Activated T-cell treated with anti-CD3 and anti-CD28 coated beads, Interleukin-2, amount 50 U/mL, for 24 hours (primary cell): ENCODE measurements at regions not wholly inside any gene's neighbourhood (a gene's known extent, or its start where the extent isn't known, plus 50 kb on each side); places are given as distances from the start of the nearest gene placed in this dataset.

Source experiments
- DNase-seq: peaks from one replicate; pipeline ENCODE4 v3.0.0-alpha.2; 2020
- H3K27ac Mint-ChIP-seq: 2 replicates; pipeline ENCODE4 v1.8.0; 2020; ENCODE audit warnings: mild to moderate bottlenecking, mixed read lengths
- H3K27me3 Mint-ChIP-seq: 2 replicates; pipeline ENCODE4 v1.8.0; 2020; ENCODE audit warnings: mixed read lengths
- H3K36me3 Mint-ChIP-seq: 2 replicates; pipeline ENCODE4 v1.8.0; 2020; ENCODE audit warnings: low read depth, mixed read lengths
- H3K4me1 Mint-ChIP-seq: 2 replicates; pipeline ENCODE4 v1.8.0; 2020; ENCODE audit warnings: low read depth, mixed read lengths
- H3K4me3 Mint-ChIP-seq: 2 replicates; pipeline ENCODE4 v1.8.0; 2020; ENCODE audit warnings: mild to moderate bottlenecking, moderate library complexity, mixed read lengths
- H3K9me3 Mint-ChIP-seq: 2 replicates; pipeline ENCODE4 v1.8.0; 2020; ENCODE audit warnings: mixed read lengths

GRCh38 chr7:42774436-42774835, 137.4 kb downstream of the C7orf25 start:
- DNase-seq = no peak
- Mint-ChIP-seq H3K4me1 (no peaks in the 10 kb centered on the region), H3K36me3 (no peaks in the 10 kb centered on the region), H3K4me3 (no peak overlapping the region), H3K9me3 (peaks cover 9% of the 10 kb centered on the region), H3K27me3 (peaks cover 4% of the 10 kb centered on the region), H3K27ac (no peak overlapping the region)

DNA sequence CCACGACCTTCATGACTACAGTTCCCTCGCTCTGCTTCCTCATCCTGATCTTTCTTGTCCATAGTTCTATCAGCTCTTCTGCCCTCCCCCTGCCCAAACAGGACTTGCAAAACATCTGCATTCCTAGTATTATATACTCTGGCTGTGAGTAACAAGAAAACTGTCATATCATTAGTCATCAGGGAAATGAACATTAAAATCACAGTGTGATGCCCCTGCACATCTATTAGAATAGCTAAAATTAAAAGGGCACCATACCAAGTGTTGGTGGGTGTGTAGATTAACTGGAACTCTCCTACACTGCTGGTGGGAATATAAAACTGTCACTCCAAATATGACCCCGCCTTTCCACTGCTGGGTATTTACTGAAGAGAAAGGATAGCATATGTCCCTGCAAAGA, 141.8 kb downstream of the C7orf25 start:
- Mint-ChIP-seq H3K4me1 (no peaks in the 10 kb centered on the region), H3K4me3 (no peak overlapping the region), H3K27me3 (peaks cover 12% of the 10 kb centered on the region), H3K27ac (no peak overlapping the region), H3K9me3 (no peaks in the 10 kb centered on the region), H3K36me3 (no peaks in the 10 kb centered on the region)
- no peak for DNase-seq

DNA sequence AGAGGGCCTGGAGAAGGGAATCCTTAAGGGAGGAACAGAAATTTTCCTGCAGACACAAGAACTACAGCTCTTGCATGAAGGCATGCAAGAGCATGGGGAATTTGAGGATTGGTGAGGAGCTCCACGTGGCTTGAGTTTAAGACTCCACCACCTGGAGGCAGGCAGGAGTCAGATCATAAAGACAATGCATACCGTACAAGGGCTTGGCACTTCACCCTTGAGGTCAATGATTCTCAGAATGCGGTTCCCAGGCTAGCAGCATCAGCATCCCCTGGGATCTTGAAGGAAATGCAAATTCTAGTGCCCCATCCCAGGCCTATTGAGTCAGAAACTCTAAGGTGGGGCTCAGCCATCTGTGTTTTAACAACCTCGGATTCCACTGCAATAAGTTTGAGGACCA, 143.8 kb downstream of the C7orf25 start:
- H3K4me1 Mint-ChIP-seq = peaks cover 2% of the 10 kb centered on the region
- no peak overlapping the region for H3K4me3 Mint-ChIP-seq
- H3K27ac Mint-ChIP-seq = no peak overlapping the region
- H3K9me3 Mint-ChIP-seq = no peaks in the 10 kb centered on the region
- no peaks in the 10 kb centered on the region for H3K36me3 Mint-ChIP-seq
- H3K27me3 Mint-ChIP-seq = peaks cover 27% of the 10 kb centered on the region
- no peak for DNase-seq

GRCh38 chr7:42766782-42767423, 145.0 kb downstream of the C7orf25 start:
- Mint-ChIP-seq H3K9me3 (no peaks in the 10 kb centered on the region), H3K4me3 (no peak overlapping the region), H3K36me3 (no peaks in the 10 kb centered on the region), H3K4me1 (peaks cover 7% of the 10 kb centered on the region), H3K27ac (no peak overlapping the region), H3K27me3 (peaks cover 34% of the 10 kb centered on the region)
- DNase-seq = no peak

- Mint-ChIP-seq H3K27me3 (peaks cover 34% of the 10 kb centered on the region), H3K36me3 (no peaks in the 10 kb centered on the region), H3K4me3 (no peak overlapping the region), H3K27ac (no peak overlapping the region), H3K9me3 (no peaks in the 10 kb centered on the region), H3K4me1 (peaks cover 7% of the 10 kb centered on the region)
- DNase-seq = no peak
Measured at GRCh38 chr7:42765931-42766330, 145.9 kb downstream of the C7orf25 start.

DNA sequence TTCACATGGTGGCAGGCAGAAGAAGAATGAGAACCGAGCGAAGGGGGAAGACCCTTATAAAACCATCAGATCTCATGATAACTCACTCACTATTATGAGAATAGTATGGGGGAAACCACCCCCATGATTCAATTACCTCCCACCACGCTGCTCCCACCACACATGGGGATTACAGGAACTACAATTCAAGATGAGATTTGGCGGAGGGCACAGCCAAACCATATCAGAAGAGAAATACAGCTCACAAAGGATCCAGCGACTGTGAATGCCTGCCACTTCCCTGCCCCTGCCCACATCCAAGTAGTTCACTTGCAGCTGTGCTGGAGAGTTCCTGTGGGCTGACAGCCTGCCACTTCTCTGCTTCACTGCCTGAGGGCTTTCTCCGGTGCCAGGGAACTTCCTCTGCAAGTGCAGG, 148.7 kb downstream of the C7orf25 start:
- no peaks in the 10 kb centered on the region for H3K36me3 Mint-ChIP-seq
- no peak for DNase-seq
- peaks cover 42% of the 10 kb centered on the region for H3K27me3 Mint-ChIP-seq
- peaks cover 7% of the 10 kb centered on the region for H3K4me1 Mint-ChIP-seq
- H3K27ac Mint-ChIP-seq = no peak overlapping the region
- no peaks in the 10 kb centered on the region for H3K9me3 Mint-ChIP-seq
- no peak overlapping the region for H3K4me3 Mint-ChIP-seq

- no peak overlapping the region for H3K27ac Mint-ChIP-seq
- DNase-seq = no peak
- no peaks in the 10 kb centered on the region for H3K9me3 Mint-ChIP-seq
- peaks cover 32% of the 10 kb centered on the region for H3K27me3 Mint-ChIP-seq
- no peak overlapping the region for H3K4me3 Mint-ChIP-seq
- H3K4me1 Mint-ChIP-seq = peaks cover 7% of the 10 kb centered on the region
- H3K36me3 Mint-ChIP-seq = no peaks in the 10 kb centered on the region
Measured at GRCh38 chr7:42761486-42761885, 150.4 kb downstream of the C7orf25 start.

DNA sequence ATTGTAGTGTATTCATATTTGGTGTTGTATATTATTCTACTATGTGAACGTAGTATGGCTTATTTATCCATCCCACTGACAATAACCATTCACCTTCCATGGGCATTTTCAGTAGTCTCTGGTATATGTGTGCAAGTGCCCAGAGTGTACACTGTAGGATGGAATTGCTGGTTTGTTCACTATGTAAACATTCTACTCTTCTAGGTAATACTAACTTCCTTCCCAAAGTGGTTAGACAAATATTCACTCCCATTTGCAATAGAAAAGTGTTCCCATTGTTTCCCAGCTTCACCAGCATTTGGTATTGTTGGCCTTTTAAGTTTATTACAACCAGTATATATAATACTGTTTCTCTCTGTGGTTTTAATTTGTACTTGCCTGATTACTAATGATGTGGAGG, 153.7 kb downstream of the C7orf25 start:
- no peak for DNase-seq
- H3K4me1 Mint-ChIP-seq = peaks cover 6% of the 10 kb centered on the region
- no peaks in the 10 kb centered on the region for H3K9me3 Mint-ChIP-seq
- H3K27me3 Mint-ChIP-seq = peaks cover 16% of the 10 kb centered on the region
- H3K36me3 Mint-ChIP-seq = no peaks in the 10 kb centered on the region
- H3K4me3 Mint-ChIP-seq = no peak overlapping the region
- H3K27ac Mint-ChIP-seq = no peak overlapping the region

DNA sequence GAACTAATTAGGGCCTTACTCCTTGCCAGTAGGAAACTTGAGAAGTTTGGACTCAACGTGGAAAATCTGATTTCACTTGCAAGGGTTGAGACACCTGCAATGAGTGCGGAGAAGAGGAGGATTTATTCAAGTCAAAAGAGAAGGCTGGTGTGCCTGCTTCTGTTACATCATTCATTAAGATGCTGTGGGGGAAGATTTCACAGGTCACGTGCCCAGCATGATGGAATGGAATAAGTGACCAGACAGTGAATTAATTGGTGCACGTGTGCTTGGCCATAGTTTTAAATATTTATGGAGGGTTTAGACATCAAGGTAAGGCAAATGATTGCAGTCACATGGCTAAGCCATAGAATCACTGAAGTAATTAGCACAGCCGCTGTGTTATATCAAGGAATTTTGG, 155.0 kb downstream of the C7orf25 start:
- Mint-ChIP-seq H3K27me3 (peaks cover 7% of the 10 kb centered on the region), H3K36me3 (no peaks in the 10 kb centered on the region)
- DNase-seq = no peak

DNA sequence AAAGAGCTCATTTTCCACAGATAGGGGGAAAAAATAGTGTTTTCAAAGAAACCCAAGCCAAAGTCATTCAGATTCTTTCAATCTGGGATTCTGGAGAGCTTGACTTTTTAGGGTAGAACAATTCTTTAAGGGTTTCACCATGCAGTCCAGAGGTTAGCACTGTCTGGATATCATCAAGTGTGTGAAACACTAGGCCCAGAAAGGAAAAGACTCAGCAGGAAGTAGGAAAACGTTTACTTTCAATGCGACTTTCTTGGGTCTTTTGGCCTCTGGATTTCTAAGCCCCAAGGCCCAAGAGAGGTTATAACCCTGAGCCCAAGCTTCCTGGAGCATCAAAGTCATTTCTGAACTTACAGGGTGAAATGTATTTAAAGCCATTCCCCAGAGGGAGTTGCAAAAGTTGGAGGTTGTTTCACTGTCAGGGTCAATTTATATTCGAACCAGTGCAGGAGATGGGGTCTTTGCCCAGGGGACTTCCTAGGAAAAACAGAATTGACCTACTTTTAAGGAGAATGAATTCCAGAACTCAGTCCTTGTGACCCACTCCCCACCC, 158.0 kb downstream of the C7orf25 start:
- no peaks in the 10 kb centered on the region for H3K4me1 Mint-ChIP-seq
- peaks cover 2% of the 10 kb centered on the region for H3K9me3 Mint-ChIP-seq
- no peaks in the 10 kb centered on the region for H3K36me3 Mint-ChIP-seq
- H3K4me3 Mint-ChIP-seq = no peak overlapping the region
- DNase-seq = no peak
- H3K27ac Mint-ChIP-seq = no peak overlapping the region
- peaks cover 2% of the 10 kb centered on the region for H3K27me3 Mint-ChIP-seq

More for the DNA sequence above, 155.0 kb downstream of the C7orf25 start:
- no peaks in the 10 kb centered on the region for H3K4me1 Mint-ChIP-seq
- no peak overlapping the region for H3K27ac Mint-ChIP-seq
- no peak overlapping the region for H3K4me3 Mint-ChIP-seq
- H3K9me3 Mint-ChIP-seq = no peaks in the 10 kb centered on the region

GRCh38 chr7:42753367-42753766, 158.5 kb downstream of the C7orf25 start:
- Mint-ChIP-seq H3K9me3 (peaks cover 2% of the 10 kb centered on the region), H3K36me3 (no peaks in the 10 kb centered on the region), H3K27me3 (peaks cover 2% of the 10 kb centered on the region), H3K4me1 (no peaks in the 10 kb centered on the region), H3K27ac (no peak overlapping the region), H3K4me3 (no peak overlapping the region)
- no peak for DNase-seq

DNA sequence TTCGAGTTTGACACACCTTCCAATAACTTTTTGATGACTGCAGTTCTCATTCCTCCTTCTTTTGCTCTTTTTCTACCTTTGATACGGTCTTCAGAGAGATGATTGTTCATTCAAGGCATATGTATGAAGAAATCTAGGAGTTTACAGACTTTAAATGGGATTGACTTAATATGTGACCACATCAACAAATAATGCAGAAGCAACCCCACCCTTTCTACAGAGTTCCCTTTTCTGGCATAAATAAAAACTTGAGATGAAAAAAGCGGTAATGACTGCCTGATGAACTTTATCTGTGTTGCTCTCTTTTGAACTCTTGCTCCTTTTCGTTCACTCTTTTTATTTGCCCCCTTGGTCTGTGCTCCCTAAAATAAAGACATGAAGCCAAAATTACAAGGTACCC, 161.7 kb downstream of the C7orf25 start:
- Mint-ChIP-seq H3K4me3 (no peak overlapping the region), H3K9me3 (peaks cover 2% of the 10 kb centered on the region), H3K36me3 (no peaks in the 10 kb centered on the region), H3K27me3 (peaks cover 2% of the 10 kb centered on the region), H3K27ac (no peak overlapping the region), H3K4me1 (no peaks in the 10 kb centered on the region)
- DNase-seq = no peak

DNA sequence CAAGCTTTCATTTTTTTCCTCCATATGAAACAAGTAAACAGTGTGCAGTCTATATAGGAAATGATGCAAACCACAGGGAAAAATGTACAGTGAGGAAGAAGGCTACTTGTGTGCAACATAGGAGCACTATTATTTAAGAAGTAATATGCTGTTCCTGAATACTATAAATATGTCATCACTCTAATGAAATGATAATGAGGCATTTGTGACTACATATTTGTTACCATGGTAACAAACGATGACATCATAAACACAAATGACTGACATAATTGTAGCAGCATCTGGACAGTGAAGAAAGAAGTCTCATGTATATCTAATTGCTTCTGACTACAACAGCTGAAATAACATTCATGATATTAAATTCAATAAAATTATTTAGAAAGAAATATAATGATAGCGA, 164.8 kb downstream of the C7orf25 start:
- Mint-ChIP-seq H3K27me3 (peaks cover 6% of the 10 kb centered on the region), H3K36me3 (no peaks in the 10 kb centered on the region), H3K9me3 (peaks cover 2% of the 10 kb centered on the region), H3K4me1 (no peaks in the 10 kb centered on the region), H3K27ac (no peak overlapping the region), H3K4me3 (no peak overlapping the region)
- DNase-seq = no peak

DNA sequence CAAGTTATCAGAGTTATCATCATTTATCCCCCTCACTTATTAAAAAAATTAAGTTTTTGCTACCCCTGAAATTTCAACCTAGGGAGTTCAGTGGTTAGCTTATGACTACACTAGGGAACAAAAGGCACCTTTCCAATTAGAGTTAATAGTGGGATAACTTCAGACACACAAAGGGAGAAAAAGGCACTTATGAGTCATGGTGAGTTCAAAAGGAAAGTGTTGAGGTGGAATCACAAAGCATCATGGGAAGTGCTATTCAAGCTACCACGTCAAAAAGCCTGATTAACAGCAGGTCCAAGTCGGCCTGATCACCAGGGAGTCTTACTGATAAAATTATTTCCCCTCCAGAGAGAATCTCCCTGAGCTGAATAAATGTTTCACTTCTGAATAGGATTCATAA, 165.7 kb downstream of the C7orf25 start:
- Mint-ChIP-seq H3K4me3 (no peak overlapping the region), H3K9me3 (peaks cover 2% of the 10 kb centered on the region), H3K4me1 (no peaks in the 10 kb centered on the region), H3K27me3 (peaks cover 6% of the 10 kb centered on the region), H3K36me3 (no peaks in the 10 kb centered on the region), H3K27ac (no peak overlapping the region)
- no peak for DNase-seq

GRCh38 chr7:42745357-42746059, 166.4 kb downstream of the C7orf25 start:
- H3K4me3 Mint-ChIP-seq = no peak overlapping the region
- H3K4me1 Mint-ChIP-seq = no peaks in the 10 kb centered on the region
- H3K36me3 Mint-ChIP-seq = no peaks in the 10 kb centered on the region
- H3K27me3 Mint-ChIP-seq = peaks cover 6% of the 10 kb centered on the region
- H3K27ac Mint-ChIP-seq = no peak overlapping the region
- peak; percentile 38 for DNase-seq
- peaks cover 2% of the 10 kb centered on the region for H3K9me3 Mint-ChIP-seq
